ENCODE measurements at regions not wholly inside any gene's neighbourhood (a gene's known extent, or its start where the extent isn't known, plus 50 kb on each side); places are given as distances from the start of the nearest gene placed in this dataset.

GRCh38 chr6:872570-873125, 179.7 kb upstream of the EXOC2 start:
- H3K36me3 Mint-ChIP-seq (ENCODE audit: unreplicated experiment), result no peaks in the 10 kb centered on the region
- no peaks in the 10 kb centered on the region for H3K27me3 Mint-ChIP-seq (ENCODE audit: unreplicated experiment)
- no peaks in the 10 kb centered on the region for H3K9me3 Mint-ChIP-seq (ENCODE audit: unreplicated experiment)

GRCh38 chr6:871503-871902, 178.6 kb upstream of the EXOC2 start:
- H3K27me3 Mint-ChIP-seq (ENCODE audit: unreplicated experiment), result no peaks in the 10 kb centered on the region
- H3K36me3 Mint-ChIP-seq (ENCODE audit: unreplicated experiment), result no peaks in the 10 kb centered on the region
- no peak for TF ChIP-seq CTCF (IDR thresholded peaks at IDR 0.05)
- no peak overlapping the region for H3K27ac Mint-ChIP-seq (ENCODE audit: unreplicated experiment)
- no peaks in the 10 kb centered on the region for H3K4me1 Mint-ChIP-seq (ENCODE audit: unreplicated experiment)
- no peak for DNase-seq (ENCODE audit: extremely low spot score, unreplicated experiment)
- H3K4me3 Mint-ChIP-seq (ENCODE audit: unreplicated experiment), result no peak overlapping the region
- no peaks in the 10 kb centered on the region for H3K9me3 Mint-ChIP-seq (ENCODE audit: unreplicated experiment)

More at GRCh38 chr6:872570-873125, 179.7 kb upstream of the EXOC2 start:
- no peak overlapping the region for H3K4me3 Mint-ChIP-seq (ENCODE audit: unreplicated experiment)
- H3K27ac Mint-ChIP-seq (ENCODE audit: unreplicated experiment), result no peak overlapping the region
- H3K4me1 Mint-ChIP-seq (ENCODE audit: unreplicated experiment), result no peaks in the 10 kb centered on the region
- no peak for DNase-seq (ENCODE audit: extremely low spot score, unreplicated experiment)
- TF ChIP-seq CTCF (IDR thresholded peaks at IDR 0.05), result no peak

GRCh38 chr6:870096-870495, 177.2 kb upstream of the EXOC2 start:
- no peak for DNase-seq (ENCODE audit: extremely low spot score, unreplicated experiment)
- H3K36me3 Mint-ChIP-seq (ENCODE audit: unreplicated experiment), result no peaks in the 10 kb centered on the region
- H3K9me3 Mint-ChIP-seq (ENCODE audit: unreplicated experiment), result no peaks in the 10 kb centered on the region

GRCh38 chr6:868201-868600, 175.3 kb upstream of the EXOC2 start:
- no peak for TF ChIP-seq CTCF (IDR thresholded peaks at IDR 0.05)
- H3K4me1 Mint-ChIP-seq (ENCODE audit: unreplicated experiment), result no peaks in the 10 kb centered on the region
- H3K4me3 Mint-ChIP-seq (ENCODE audit: unreplicated experiment), result no peak overlapping the region
- no peaks in the 10 kb centered on the region for H3K27me3 Mint-ChIP-seq (ENCODE audit: unreplicated experiment)
- H3K9me3 Mint-ChIP-seq (ENCODE audit: unreplicated experiment), result no peaks in the 10 kb centered on the region
- DNase-seq (ENCODE audit: extremely low spot score, unreplicated experiment), result no peak
- no peaks in the 10 kb centered on the region for H3K36me3 Mint-ChIP-seq (ENCODE audit: unreplicated experiment)
- no peak overlapping the region for H3K27ac Mint-ChIP-seq (ENCODE audit: unreplicated experiment)

More at GRCh38 chr6:870096-870495, 177.2 kb upstream of the EXOC2 start:
- no peak for TF ChIP-seq CTCF (IDR thresholded peaks at IDR 0.05)
- no peak overlapping the region for H3K27ac Mint-ChIP-seq (ENCODE audit: unreplicated experiment)
- no peaks in the 10 kb centered on the region for H3K4me1 Mint-ChIP-seq (ENCODE audit: unreplicated experiment)
- no peaks in the 10 kb centered on the region for H3K27me3 Mint-ChIP-seq (ENCODE audit: unreplicated experiment)
- H3K4me3 Mint-ChIP-seq (ENCODE audit: unreplicated experiment), result no peak overlapping the region

- Mint-ChIP-seq H3K4me3 (ENCODE audit: unreplicated experiment) (no peak overlapping the region), H3K36me3 (ENCODE audit: unreplicated experiment) (no peaks in the 10 kb centered on the region), H3K9me3 (ENCODE audit: unreplicated experiment) (no peaks in the 10 kb centered on the region), H3K27ac (ENCODE audit: unreplicated experiment) (no peak overlapping the region), H3K27me3 (ENCODE audit: unreplicated experiment) (no peaks in the 10 kb centered on the region), H3K4me1 (ENCODE audit: unreplicated experiment) (no peaks in the 10 kb centered on the region)
- TF ChIP-seq CTCF (IDR thresholded peaks at IDR 0.05), result no peak
- no peak for DNase-seq (ENCODE audit: extremely low spot score, unreplicated experiment)
Observed at GRCh38 chr6:867378-867777, 174.4 kb upstream of the EXOC2 start.

Data from osteocyte (in vitro differentiated cells).